Mesothelial cell of epicardium (in vitro differentiated cells): ENCODE measurements at regions not wholly inside any gene's neighbourhood (a gene's known extent, or its start where the extent isn't known, plus 50 kb on each side); places are given as distances from the start of the nearest gene placed in this dataset.

ENCODE experiments used
- DNase-seq, 2 experiments: peaks; one replicate each; pipeline ENCODE4 v3.0.0; 2021; ENCODE audit warnings: low spot score in 2 of 2; ENCODE audit not compliant: unreplicated experiment in 2 of 2
- H3K27ac Mint-ChIP-seq: 2 replicates; pipeline ENCODE4 v1.8.0; 2021; ENCODE audit warnings: mixed read lengths
- H3K27me3 Mint-ChIP-seq: 2 replicates; pipeline ENCODE4 v1.8.0; 2021; ENCODE audit warnings: low read depth, mixed read lengths
- H3K36me3 Mint-ChIP-seq: 2 replicates; pipeline ENCODE4 v1.8.0; 2021; ENCODE audit warnings: mixed read lengths
- H3K4me1 Mint-ChIP-seq: 2 replicates; pipeline ENCODE4 v1.8.0; 2021; ENCODE audit warnings: mixed read lengths
- H3K4me3 Mint-ChIP-seq: 2 replicates; pipeline ENCODE4 v1.8.0; 2021; ENCODE audit warnings: mild to moderate bottlenecking, moderate library complexity, mixed read lengths
- H3K9me3 Mint-ChIP-seq: 2 replicates; pipeline ENCODE4 v1.8.0; 2021; ENCODE audit warnings: mixed read lengths
- TF ChIP-seq, protein P1 (sequence below): fragments of 200-600 bp; sonication (generic); IDR thresholded peaks from one replicate; pipeline ENCODE4 v1.5.0; 2021; ENCODE audit warnings: antibody characterized with exemption; ENCODE audit not compliant: unreplicated experiment

DNA sequence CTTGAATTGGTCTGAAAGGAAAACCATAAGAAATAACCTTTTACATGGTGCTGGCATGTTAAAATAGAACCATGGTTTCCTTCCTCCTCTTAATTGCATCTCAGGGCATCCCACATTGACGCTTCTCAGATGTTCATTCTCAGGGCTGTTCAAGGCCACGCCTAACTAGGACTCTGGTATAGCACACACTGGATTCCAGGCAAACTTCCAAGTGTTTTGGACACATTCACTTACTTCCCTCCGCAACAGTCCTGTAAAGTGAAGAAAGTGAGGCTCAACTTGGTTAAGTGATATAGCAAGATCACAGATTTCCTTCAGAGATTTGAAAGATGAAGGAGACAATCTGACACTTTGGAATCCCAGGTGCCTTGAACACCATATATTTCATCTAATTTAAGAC lies 244.8 kb downstream of the DUSP10 start:
- TF ChIP-seq, protein P1, sequence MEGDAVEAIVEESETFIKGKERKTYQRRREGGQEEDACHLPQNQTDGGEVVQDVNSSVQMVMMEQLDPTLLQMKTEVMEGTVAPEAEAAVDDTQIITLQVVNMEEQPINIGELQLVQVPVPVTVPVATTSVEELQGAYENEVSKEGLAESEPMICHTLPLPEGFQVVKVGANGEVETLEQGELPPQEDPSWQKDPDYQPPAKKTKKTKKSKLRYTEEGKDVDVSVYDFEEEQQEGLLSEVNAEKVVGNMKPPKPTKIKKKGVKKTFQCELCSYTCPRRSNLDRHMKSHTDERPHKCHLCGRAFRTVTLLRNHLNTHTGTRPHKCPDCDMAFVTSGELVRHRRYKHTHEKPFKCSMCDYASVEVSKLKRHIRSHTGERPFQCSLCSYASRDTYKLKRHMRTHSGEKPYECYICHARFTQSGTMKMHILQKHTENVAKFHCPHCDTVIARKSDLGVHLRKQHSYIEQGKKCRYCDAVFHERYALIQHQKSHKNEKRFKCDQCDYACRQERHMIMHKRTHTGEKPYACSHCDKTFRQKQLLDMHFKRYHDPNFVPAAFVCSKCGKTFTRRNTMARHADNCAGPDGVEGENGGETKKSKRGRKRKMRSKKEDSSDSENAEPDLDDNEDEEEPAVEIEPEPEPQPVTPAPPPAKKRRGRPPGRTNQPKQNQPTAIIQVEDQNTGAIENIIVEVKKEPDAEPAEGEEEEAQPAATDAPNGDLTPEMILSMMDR, result no peak
- Mint-ChIP-seq H3K4me3 (no peak overlapping the region), H3K9me3 (peaks cover 5% of the 10 kb centered on the region)

GRCh38 chr1:221503268-221503667 lies 238.6 kb downstream of the DUSP10 start:
- Mint-ChIP-seq H3K36me3 (peaks cover 8% of the 10 kb centered on the region), H3K4me1 (no peaks in the 10 kb centered on the region), H3K9me3 (peaks cover 47% of the 10 kb centered on the region), H3K27ac (no peak overlapping the region), H3K4me3 (no peak overlapping the region), H3K27me3 (no peaks in the 10 kb centered on the region)
- TF ChIP-seq, protein P1, result no peak
- no peak for DNase-seq

More for the DNA sequence above, 244.8 kb downstream of the DUSP10 start:
- DNase-seq, result no peak
- H3K27me3 Mint-ChIP-seq, result no peaks in the 10 kb centered on the region
- no peak overlapping the region for H3K27ac Mint-ChIP-seq
- H3K36me3 Mint-ChIP-seq, result no peaks in the 10 kb centered on the region
- H3K4me1 Mint-ChIP-seq, result no peaks in the 10 kb centered on the region

GRCh38 chr1:221509575-221510355 lies 232.1 kb downstream of the DUSP10 start:
- TF ChIP-seq, protein P1, result no peak
- Mint-ChIP-seq H3K4me1 (peaks cover 25% of the 10 kb centered on the region), H3K27me3 (peaks cover 5% of the 10 kb centered on the region), H3K9me3 (peaks cover 33% of the 10 kb centered on the region), H3K4me3 (no peak overlapping the region), H3K36me3 (peaks cover 8% of the 10 kb centered on the region), H3K27ac (no peak overlapping the region)
- DNase-seq, result no peak

- DNase-seq, result no peak
- H3K9me3 Mint-ChIP-seq, result peaks cover 23% of the 10 kb centered on the region
- H3K36me3 Mint-ChIP-seq, result peaks cover 2% of the 10 kb centered on the region
- no peak overlapping the region for H3K27ac Mint-ChIP-seq
- H3K4me3 Mint-ChIP-seq, result no peak overlapping the region
- peaks cover 5% of the 10 kb centered on the region for H3K27me3 Mint-ChIP-seq
- TF ChIP-seq, protein P1, result no peak
- peaks cover 25% of the 10 kb centered on the region for H3K4me1 Mint-ChIP-seq
These were observed 230.9 kb downstream of the DUSP10 start for GRCh38 chr1:221510793-221511503.

- no peak overlapping the region for H3K27ac Mint-ChIP-seq
- DNase-seq, result no peak
- no peak overlapping the region for H3K4me3 Mint-ChIP-seq
- TF ChIP-seq, protein P1, result no peak
- H3K27me3 Mint-ChIP-seq, result peaks cover 5% of the 10 kb centered on the region
- no peaks in the 10 kb centered on the region for H3K36me3 Mint-ChIP-seq
- peaks cover 25% of the 10 kb centered on the region for H3K4me1 Mint-ChIP-seq
- peaks cover 15% of the 10 kb centered on the region for H3K9me3 Mint-ChIP-seq
These were observed 230.1 kb downstream of the DUSP10 start for GRCh38 chr1:221511797-221512196.
